ENCODE measurements at regions not wholly inside any gene's neighbourhood (a gene's known extent, or its start where the extent isn't known, plus 50 kb on each side); places are given as distances from the start of the nearest gene placed in this dataset.
"Not testable (repeated sequence)": the region's sequence is repeated elsewhere in the genome, so short reads cannot be mapped to it uniquely, and the experiment has no call there.

DNA sequence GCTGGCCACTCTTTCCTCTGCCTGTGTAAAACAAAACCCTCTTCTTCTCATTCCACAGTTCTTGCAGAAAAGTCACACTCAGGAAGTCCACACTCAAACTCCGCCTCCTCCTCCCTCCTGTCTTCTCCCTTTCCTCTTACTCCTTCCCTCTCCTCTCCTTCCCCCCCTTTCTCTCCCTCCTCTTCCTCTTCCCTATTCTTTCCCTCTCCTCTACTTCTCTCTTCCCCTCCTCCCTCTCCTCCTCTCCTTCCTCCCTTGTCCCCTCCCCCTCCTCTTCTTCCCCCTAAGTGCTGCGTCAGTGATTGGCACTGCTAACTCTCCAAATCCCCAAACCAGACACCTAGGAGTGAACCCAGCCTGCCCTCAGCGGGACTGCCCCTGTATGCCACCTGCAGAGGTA lies 67.0 kb downstream of the ZNF467 start:
- Mint-ChIP-seq H3K27me3 (ENCODE audit: low read depth) (no peaks in the 10 kb centered on the region), H3K4me1 (no peaks in the 10 kb centered on the region), H3K4me3 (no peak overlapping the region), H3K9me3 (peaks cover 24% of the 10 kb centered on the region), H3K27ac (no peak overlapping the region), H3K36me3 (ENCODE audit: low read depth) (peaks cover 14% of the 10 kb centered on the region)
- TF ChIP-seq, protein P1, sequence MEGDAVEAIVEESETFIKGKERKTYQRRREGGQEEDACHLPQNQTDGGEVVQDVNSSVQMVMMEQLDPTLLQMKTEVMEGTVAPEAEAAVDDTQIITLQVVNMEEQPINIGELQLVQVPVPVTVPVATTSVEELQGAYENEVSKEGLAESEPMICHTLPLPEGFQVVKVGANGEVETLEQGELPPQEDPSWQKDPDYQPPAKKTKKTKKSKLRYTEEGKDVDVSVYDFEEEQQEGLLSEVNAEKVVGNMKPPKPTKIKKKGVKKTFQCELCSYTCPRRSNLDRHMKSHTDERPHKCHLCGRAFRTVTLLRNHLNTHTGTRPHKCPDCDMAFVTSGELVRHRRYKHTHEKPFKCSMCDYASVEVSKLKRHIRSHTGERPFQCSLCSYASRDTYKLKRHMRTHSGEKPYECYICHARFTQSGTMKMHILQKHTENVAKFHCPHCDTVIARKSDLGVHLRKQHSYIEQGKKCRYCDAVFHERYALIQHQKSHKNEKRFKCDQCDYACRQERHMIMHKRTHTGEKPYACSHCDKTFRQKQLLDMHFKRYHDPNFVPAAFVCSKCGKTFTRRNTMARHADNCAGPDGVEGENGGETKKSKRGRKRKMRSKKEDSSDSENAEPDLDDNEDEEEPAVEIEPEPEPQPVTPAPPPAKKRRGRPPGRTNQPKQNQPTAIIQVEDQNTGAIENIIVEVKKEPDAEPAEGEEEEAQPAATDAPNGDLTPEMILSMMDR (IDR thresholded peaks at IDR 0.05; ENCODE audit: unreplicated experiment in 3 of 3) = no peak

DNA sequence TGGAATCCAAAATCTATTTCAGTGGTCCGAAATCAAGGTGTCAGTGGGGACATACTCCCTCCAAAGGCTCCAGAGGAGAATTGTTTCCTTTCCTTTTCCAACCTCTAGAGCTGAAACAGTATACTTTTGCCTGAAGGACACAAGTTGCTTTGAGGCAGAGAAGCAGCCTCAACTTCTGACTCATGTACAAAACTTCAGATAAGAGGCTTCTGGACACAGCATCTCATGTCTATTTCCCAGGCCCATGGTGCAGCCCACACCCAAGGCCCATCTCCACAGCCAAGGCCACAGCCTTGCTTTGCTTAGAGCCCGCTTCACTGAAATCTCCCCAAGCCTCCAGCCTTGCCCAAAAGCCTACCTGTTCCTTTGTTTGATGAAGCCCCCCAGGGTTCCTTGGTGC lies 68.9 kb downstream of the ZNF467 start:
- Mint-ChIP-seq H3K4me1 (no peaks in the 10 kb centered on the region), H3K9me3 (peaks cover 20% of the 10 kb centered on the region), H3K27ac (no peak overlapping the region), H3K4me3 (no peak overlapping the region), H3K27me3 (ENCODE audit: low read depth) (peaks cover 4% of the 10 kb centered on the region), H3K36me3 (ENCODE audit: low read depth) (peaks cover 6% of the 10 kb centered on the region)
- TF ChIP-seq, protein P1 (IDR thresholded peaks at IDR 0.05; ENCODE audit: unreplicated experiment in 3 of 3) = no peak

DNA sequence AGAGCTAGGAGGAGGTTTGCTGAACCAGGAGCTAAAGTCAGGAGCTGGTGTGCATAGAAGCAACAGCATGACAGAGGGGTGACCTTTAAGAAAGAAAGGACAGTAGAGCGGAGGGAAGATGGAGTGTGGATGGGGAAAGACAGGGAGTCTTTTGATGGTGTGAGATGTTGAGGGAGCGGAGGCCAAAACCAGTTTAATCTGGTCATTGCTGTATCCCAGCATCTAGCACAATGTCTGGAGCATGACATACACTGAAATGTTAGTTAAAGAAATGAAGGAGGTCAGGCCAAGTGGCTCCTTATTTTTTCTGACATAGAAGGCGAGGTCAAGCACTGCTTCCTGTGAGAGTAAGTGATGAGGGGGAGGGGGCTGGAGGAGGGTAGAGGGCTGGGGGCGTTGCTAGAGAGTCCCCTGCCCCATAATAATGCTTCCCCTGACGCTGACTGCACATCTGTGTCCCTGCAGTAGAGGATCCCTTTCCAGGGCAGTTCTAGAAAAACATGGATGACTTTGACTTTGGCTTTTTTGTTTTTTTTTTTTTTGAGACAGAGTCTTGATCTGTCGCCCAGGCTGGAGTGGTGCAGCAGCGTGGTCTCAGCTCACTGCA lies 70.2 kb downstream of the ZNF467 start:
- TF ChIP-seq, protein P1 (IDR thresholded peaks at IDR 0.05; ENCODE audit: unreplicated experiment in 3 of 3) = no peak
- no peak overlapping the region for H3K4me3 Mint-ChIP-seq
- H3K27me3 Mint-ChIP-seq (ENCODE audit: low read depth) = peaks cover 4% of the 10 kb centered on the region
- H3K27ac Mint-ChIP-seq = peak overlapping the region in 1 of 3 experiments; percentile 29
- no peaks in the 10 kb centered on the region for H3K4me1 Mint-ChIP-seq
- peaks cover 12% of the 10 kb centered on the region for H3K9me3 Mint-ChIP-seq
- H3K36me3 Mint-ChIP-seq (ENCODE audit: low read depth) = no peaks in the 10 kb centered on the region

DNA sequence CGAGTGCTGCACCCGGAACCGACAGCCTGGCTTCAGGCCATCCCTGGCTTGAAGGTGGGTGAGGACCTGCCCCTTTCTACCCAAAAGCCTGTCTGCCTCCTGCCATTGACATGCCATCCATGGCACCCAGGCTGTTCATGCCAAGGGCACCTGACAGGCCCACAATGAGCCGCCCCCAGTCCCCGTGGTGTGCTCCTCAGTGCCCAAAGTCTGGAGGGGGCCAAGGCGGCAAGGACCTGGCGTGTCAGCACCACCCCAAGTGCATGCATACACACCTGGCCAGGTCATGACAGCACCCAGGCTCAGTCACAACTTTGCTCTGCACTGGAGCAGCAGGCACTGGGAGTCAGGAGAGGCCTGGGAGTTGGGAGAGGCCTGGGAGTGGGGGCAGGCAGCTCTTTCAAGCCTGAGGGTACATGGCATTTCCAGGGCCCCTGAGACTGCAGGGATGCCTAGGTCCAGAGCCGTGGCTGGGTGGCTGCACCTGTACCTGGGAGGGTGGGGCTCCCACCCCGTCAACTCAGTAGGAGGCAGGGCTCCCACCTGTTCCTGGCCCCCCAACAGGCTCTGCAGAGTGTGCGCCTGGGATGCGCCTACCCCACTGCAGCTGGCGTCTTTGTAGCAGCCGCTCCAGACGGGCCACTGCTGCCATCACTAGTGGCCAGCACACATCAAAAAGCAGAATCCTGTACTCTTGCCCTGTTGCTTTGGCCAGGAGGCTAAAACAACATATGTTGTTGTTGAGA lies 71.7 kb downstream of the ZNF467 start:
- H3K9me3 Mint-ChIP-seq = peaks cover 15% of the 10 kb centered on the region
- no peaks in the 10 kb centered on the region for H3K4me1 Mint-ChIP-seq
- H3K36me3 Mint-ChIP-seq (ENCODE audit: low read depth) = no peaks in the 10 kb centered on the region
- H3K27ac Mint-ChIP-seq = no peak overlapping the region
- TF ChIP-seq, protein P1 (IDR thresholded peaks at IDR 0.05; ENCODE audit: unreplicated experiment in 3 of 3) = no peak
- H3K4me3 Mint-ChIP-seq = no peak overlapping the region
- peaks cover 4% of the 10 kb centered on the region for H3K27me3 Mint-ChIP-seq (ENCODE audit: low read depth)

DNA sequence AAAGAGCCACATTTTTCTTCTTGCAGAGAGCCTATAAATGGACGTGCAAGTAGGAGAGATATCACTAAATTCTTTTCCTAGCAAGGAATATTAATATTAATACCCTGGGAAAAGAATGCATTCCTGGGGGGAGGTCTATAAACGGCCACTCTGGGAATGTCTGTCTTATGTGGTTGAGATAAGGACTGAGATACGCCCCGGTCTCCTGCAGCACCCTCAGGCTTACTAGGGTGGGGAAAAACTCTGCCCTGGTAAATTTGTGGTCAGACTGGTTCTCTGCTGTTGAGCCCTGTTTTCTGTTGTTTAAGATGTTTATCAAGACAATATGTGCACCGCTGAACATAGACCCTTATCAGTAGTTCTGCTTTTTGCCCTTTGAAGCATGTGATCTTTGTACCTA lies 75.6 kb downstream of the ZNF467 start:
- H3K27me3 Mint-ChIP-seq (ENCODE audit: low read depth) = peaks cover 29% of the 10 kb centered on the region
- H3K4me1 Mint-ChIP-seq; H3K4me3 Mint-ChIP-seq; H3K36me3 Mint-ChIP-seq (ENCODE audit: low read depth); H3K27ac Mint-ChIP-seq: not testable (repeated sequence)
- peaks cover 15% of the 10 kb centered on the region for H3K9me3 Mint-ChIP-seq

DNA sequence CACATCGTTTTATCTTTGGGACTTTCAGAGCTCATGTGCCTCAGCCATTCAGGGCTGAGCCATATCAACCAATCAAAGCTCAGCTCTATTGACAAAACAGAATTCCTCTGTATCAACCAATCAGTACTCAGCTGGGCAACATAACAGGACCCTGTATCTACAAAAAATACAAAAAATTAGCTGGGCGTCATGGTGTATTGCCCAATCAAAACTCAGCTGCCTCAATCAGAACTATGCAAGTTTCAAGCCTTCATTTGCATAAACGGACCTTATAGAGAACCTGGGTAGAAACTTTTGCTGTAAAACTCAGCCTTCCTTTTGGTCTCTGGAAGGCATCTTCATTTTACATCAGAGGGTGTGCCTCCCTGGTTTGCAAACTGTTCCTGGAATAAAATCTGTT lies 77.1 kb downstream of the ZNF467 start:
- H3K4me3 Mint-ChIP-seq = no peak overlapping the region
- H3K4me1 Mint-ChIP-seq = peaks cover 5% of the 10 kb centered on the region
- no peak overlapping the region for H3K27ac Mint-ChIP-seq
- TF ChIP-seq, protein P1 (IDR thresholded peaks at IDR 0.05; ENCODE audit: unreplicated experiment in 3 of 3) = no peak
- no peaks in the 10 kb centered on the region for H3K36me3 Mint-ChIP-seq (ENCODE audit: low read depth)
- H3K27me3 Mint-ChIP-seq (ENCODE audit: low read depth) = peaks cover 41% of the 10 kb centered on the region
- H3K9me3 Mint-ChIP-seq = peaks cover 15% of the 10 kb centered on the region
